Fibroblast of lung (primary cell): ENCODE measurements at regions not wholly inside any gene's neighbourhood (a gene's known extent, or its start where the extent isn't known, plus 50 kb on each side); places are given as distances from the start of the nearest gene placed in this dataset.

ENCODE experiments used
- EZH2 ChIP-seq: IDR thresholded peaks from 2 replicates; pipeline ENCODE4 v1.5.1; 2012; ENCODE audit warnings: low read length, control low read depth, mild to moderate bottlenecking; ENCODE audit errors: missing control alignments
- TF ChIP-seq, protein P1 (sequence below), 2 donors: IDR thresholded peaks in 1 of 2; conservative IDR thresholded peaks in 1 of 2; 1 replicate in 1 of 2; 2 replicates in 1 of 2; pipeline ENCODE4 v1.5.1; 2011 to 2012; ENCODE audit warnings: low read length in 2 of 2, control low read depth in 1 of 2, inconsistent platforms in 1 of 2, low read depth in 1 of 2, mild to moderate bottlenecking in 1 of 2

- TF ChIP-seq, protein P1, sequence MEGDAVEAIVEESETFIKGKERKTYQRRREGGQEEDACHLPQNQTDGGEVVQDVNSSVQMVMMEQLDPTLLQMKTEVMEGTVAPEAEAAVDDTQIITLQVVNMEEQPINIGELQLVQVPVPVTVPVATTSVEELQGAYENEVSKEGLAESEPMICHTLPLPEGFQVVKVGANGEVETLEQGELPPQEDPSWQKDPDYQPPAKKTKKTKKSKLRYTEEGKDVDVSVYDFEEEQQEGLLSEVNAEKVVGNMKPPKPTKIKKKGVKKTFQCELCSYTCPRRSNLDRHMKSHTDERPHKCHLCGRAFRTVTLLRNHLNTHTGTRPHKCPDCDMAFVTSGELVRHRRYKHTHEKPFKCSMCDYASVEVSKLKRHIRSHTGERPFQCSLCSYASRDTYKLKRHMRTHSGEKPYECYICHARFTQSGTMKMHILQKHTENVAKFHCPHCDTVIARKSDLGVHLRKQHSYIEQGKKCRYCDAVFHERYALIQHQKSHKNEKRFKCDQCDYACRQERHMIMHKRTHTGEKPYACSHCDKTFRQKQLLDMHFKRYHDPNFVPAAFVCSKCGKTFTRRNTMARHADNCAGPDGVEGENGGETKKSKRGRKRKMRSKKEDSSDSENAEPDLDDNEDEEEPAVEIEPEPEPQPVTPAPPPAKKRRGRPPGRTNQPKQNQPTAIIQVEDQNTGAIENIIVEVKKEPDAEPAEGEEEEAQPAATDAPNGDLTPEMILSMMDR (conservative IDR thresholded peaks at IDR 0.05 in 1 of 2, IDR thresholded peaks at IDR 0.05 in 1 of 2; ENCODE audit: low read depth in 1 of 2, low read length in 2 of 2), result no peak
- no peak for TF ChIP-seq EZH2
These were observed 283.7 kb upstream of the NT5E start for GRCh38 chr6:85166114-85166741.
